Left lung (tissue), 4 donors: ENCODE measurements at regions not wholly inside any gene's neighbourhood (a gene's known extent, or its start where the extent isn't known, plus 50 kb on each side); places are given as distances from the start of the nearest gene placed in this dataset.

ENCODE experiments used
- ATAC-seq: fragments of 200-7000 bp; cut with Tn5 transposase; one replicate; pipeline ENCODE4 v1.9.1; 2020; ENCODE audit warnings: moderate library complexity
- DNase-seq, 4 donors: peaks; one replicate each; pipeline ENCODE4 v3.0.0-alpha.2; 2013 to 2020
- H3K27ac ChIP-seq, 2 donors: fragments of 200-600 bp; sonication (generic) in 1 of 2; one replicate each; pipeline versions ENCODE4 v1.5.0 to v1.8.0; 2020 to 2021
- H3K27me3 ChIP-seq, 2 donors: fragments of 200-600 bp; sonication (generic) in 1 of 2; one replicate each; pipeline versions ENCODE4 v1.5.0 to v1.8.0; 2020 to 2021
- H3K36me3 ChIP-seq, 2 donors: fragments of 200-600 bp; sonication (generic) in 1 of 2; one replicate each; pipeline versions ENCODE4 v1.5.0 to v1.8.0; 2020 to 2021
- H3K4me1 ChIP-seq, 2 donors: fragments of 200-600 bp; one replicate each; pipeline ENCODE4 v1.8.0; 2021
- H3K4me3 ChIP-seq, 2 donors: fragments of 200-600 bp; sonication (generic) in 1 of 2; one replicate each; pipeline versions ENCODE4 v1.5.0 to v1.8.0; 2020 to 2021; ENCODE audit warnings: mild to moderate bottlenecking in 1 of 2
- H3K9me3 ChIP-seq, 2 donors: fragments of 200-600 bp; sonication (generic) in 1 of 2; one replicate each; pipeline versions ENCODE4 v1.5.0 to v1.8.0; 2020 to 2021
- CTCF ChIP-seq, 2 donors: fragments of 200-600 bp; sonication (generic) in 1 of 2; IDR thresholded peaks; one replicate each; pipeline versions ENCODE4 v1.5.0 to v1.8.0; 2021; ENCODE audit warnings: antibody characterized with exemption in 2 of 2
- intact Hi-C, 2 donors: fragments of 100-400 bp; cut with DNase I; formaldehyde crosslinking; loops; one replicate each; pipeline versions ENCODE4 v1.11.2 to v1.14.2; 2022
- donor health status: DM: no; HTN: yes; CAD: no.
- donor health status: DM: no; HTN: no; CAD: no.

- no peak overlapping the region for H3K4me3 ChIP-seq
- no peak overlapping the region for H3K27ac ChIP-seq
- no peak for ATAC-seq
Measured at GRCh38 chr9:86600977-86601376, 246.8 kb upstream of the TUT7 start.

GRCh38 chr9:86600291-86600690 is 246.1 kb upstream of the TUT7 start:
- no peaks in the 10 kb centered on the region for H3K9me3 ChIP-seq
- no peaks in the 10 kb centered on the region for H3K4me1 ChIP-seq
- no peaks in the 10 kb centered on the region for H3K36me3 ChIP-seq
- TF ChIP-seq CTCF (IDR thresholded peaks at IDR 0.05) = no peak
- H3K27me3 ChIP-seq = no peaks in the 10 kb centered on the region
- no peak for ATAC-seq
- no peak for DNase-seq
- intact Hi-C loops = no loop called here
- H3K27ac ChIP-seq = no peak overlapping the region
- no peak overlapping the region for H3K4me3 ChIP-seq

More at GRCh38 chr9:86600977-86601376, 246.8 kb upstream of the TUT7 start:
- no peak for DNase-seq
- intact Hi-C loops = no loop called here
- Histone ChIP-seq H3K4me1 (no peaks in the 10 kb centered on the region), H3K36me3 (no peaks in the 10 kb centered on the region), H3K27me3 (no peaks in the 10 kb centered on the region), H3K9me3 (no peaks in the 10 kb centered on the region)
- no peak for TF ChIP-seq CTCF (IDR thresholded peaks at IDR 0.05)

- H3K27me3 ChIP-seq = no peaks in the 10 kb centered on the region
- H3K27ac ChIP-seq = no peak overlapping the region
- no peak for TF ChIP-seq CTCF (IDR thresholded peaks at IDR 0.05)
- no peak overlapping the region for H3K4me3 ChIP-seq
- no peaks in the 10 kb centered on the region for H3K4me1 ChIP-seq
- intact Hi-C loops = no loop called here
- DNase-seq = no peak
- ATAC-seq = no peak
- no peaks in the 10 kb centered on the region for H3K9me3 ChIP-seq
- no peaks in the 10 kb centered on the region for H3K36me3 ChIP-seq
Measured at GRCh38 chr9:86599561-86599960, 245.4 kb upstream of the TUT7 start.

- Histone ChIP-seq H3K27me3 (no peaks in the 10 kb centered on the region), H3K4me3 (no peak overlapping the region), H3K36me3 (no peaks in the 10 kb centered on the region), H3K9me3 (no peaks in the 10 kb centered on the region), H3K27ac (no peak overlapping the region), H3K4me1 (no peaks in the 10 kb centered on the region)
- no peak for TF ChIP-seq CTCF (IDR thresholded peaks at IDR 0.05)
- no peak for DNase-seq
- intact Hi-C loops = no loop called here
- no peak for ATAC-seq
Measured at GRCh38 chr9:86598411-86599239, 244.4 kb upstream of the TUT7 start.

- no peaks in the 10 kb centered on the region for H3K4me1 ChIP-seq
- no peak overlapping the region for H3K27ac ChIP-seq
- no peaks in the 10 kb centered on the region for H3K27me3 ChIP-seq
- H3K9me3 ChIP-seq = no peaks in the 10 kb centered on the region
- no peak for TF ChIP-seq CTCF (IDR thresholded peaks at IDR 0.05)
- ATAC-seq (no peak), DNase-seq (no peak)
- intact Hi-C loops = no loop called here
- H3K36me3 ChIP-seq = no peaks in the 10 kb centered on the region
- no peak overlapping the region for H3K4me3 ChIP-seq
Measured at GRCh38 chr9:86594724-86595123, 240.5 kb upstream of the TUT7 start.
